ENCODE measurements at regions not wholly inside any gene's neighbourhood (a gene's known extent, or its start where the extent isn't known, plus 50 kb on each side); places are given as distances from the start of the nearest gene placed in this dataset.

- TF ChIP-seq CTCF (IDR thresholded peaks at IDR 0.05) (no peak), POLR2A (IDR thresholded peaks at IDR 0.05) (no peak)
Observed at GRCh38 chr2:203796248-203797010, 71.1 kb upstream of the CTLA4 start.
